ENCODE measurements at regions not wholly inside any gene's neighbourhood (a gene's known extent, or its start where the extent isn't known, plus 50 kb on each side); places are given as distances from the start of the nearest gene placed in this dataset.
A peak's percentile ranks its signal among the peaks of the same experiment; 100 is the strongest.

GRCh38 chr1:101290922-101291561 is 54.2 kb downstream of the S1PR1 start:
- no peak for DNase-seq (ENCODE audit: low read depth in 3 of 3, low spot score in 2 of 3)

GRCh38 chr1:101291562-101292380 is 55.0 kb downstream of the S1PR1 start:
- DNase-seq (ENCODE audit: low read depth in 3 of 3, low spot score in 2 of 3), result no peak

GRCh38 chr1:101293461-101294051 is 56.7 kb downstream of the S1PR1 start:
- no peak for DNase-seq (ENCODE audit: low read depth in 3 of 3, low spot score in 2 of 3)

- DNase-seq (ENCODE audit: low read depth in 3 of 3, low spot score in 2 of 3), result no peak
Observed at GRCh38 chr1:101295209-101295608, 58.4 kb downstream of the S1PR1 start.

GRCh38 chr1:101298663-101299062 is 61.8 kb downstream of the S1PR1 start:
- no peak for DNase-seq (ENCODE audit: low read depth in 3 of 3, low spot score in 2 of 3)

- no peak for DNase-seq (ENCODE audit: low read depth in 3 of 3, low spot score in 2 of 3)
Observed at GRCh38 chr1:101299141-101299540, 62.3 kb downstream of the S1PR1 start.

GRCh38 chr1:101299710-101300109 is 62.9 kb downstream of the S1PR1 start:
- no peak for DNase-seq (ENCODE audit: low read depth in 3 of 3, low spot score in 2 of 3)

- DNase-seq (ENCODE audit: low read depth in 3 of 3, low spot score in 2 of 3), result no peak
Observed at GRCh38 chr1:101300916-101301315, 64.1 kb downstream of the S1PR1 start.

GRCh38 chr1:101301446-101302057 is 64.7 kb downstream of the S1PR1 start:
- no peak for DNase-seq (ENCODE audit: low read depth in 3 of 3, low spot score in 2 of 3)

GRCh38 chr1:101302831-101303511 is 66.2 kb downstream of the S1PR1 start:
- no peak for DNase-seq (ENCODE audit: low read depth in 3 of 3, low spot score in 2 of 3)

- no peak for DNase-seq (ENCODE audit: low read depth in 3 of 3, low spot score in 2 of 3)
Observed at GRCh38 chr1:101307985-101308689, 71.3 kb downstream of the S1PR1 start.

- no peak for DNase-seq (ENCODE audit: low read depth in 3 of 3, low spot score in 2 of 3)
Observed at GRCh38 chr1:101308935-101309333, 72.1 kb downstream of the S1PR1 start.

GRCh38 chr1:101309334-101310311 is 72.8 kb downstream of the S1PR1 start:
- DNase-seq (ENCODE audit: low read depth in 3 of 3, low spot score in 2 of 3), result peak in 2 of 3 donors; percentile 58 to 63

GRCh38 chr1:101310506-101310905 is 73.7 kb downstream of the S1PR1 start:
- DNase-seq (ENCODE audit: low read depth in 3 of 3, low spot score in 2 of 3), result no peak

GRCh38 chr1:101311146-101311920 is 74.5 kb downstream of the S1PR1 start:
- no peak for DNase-seq (ENCODE audit: low read depth in 3 of 3, low spot score in 2 of 3)

GRCh38 chr1:101312147-101312546 is 75.3 kb downstream of the S1PR1 start:
- no peak for DNase-seq (ENCODE audit: low read depth in 3 of 3, low spot score in 2 of 3)

- DNase-seq (ENCODE audit: low read depth in 3 of 3, low spot score in 2 of 3), result no peak
Observed at GRCh38 chr1:101313356-101313755, 76.5 kb downstream of the S1PR1 start.

- DNase-seq (ENCODE audit: low read depth in 3 of 3, low spot score in 2 of 3), result no peak
Observed at GRCh38 chr1:101314244-101314643, 77.4 kb downstream of the S1PR1 start.

Measured in right renal cortex interstitium (tissue), 3 donors.